GM10248 (cell line): ENCODE measurements at regions not wholly inside any gene's neighbourhood (a gene's known extent, or its start where the extent isn't known, plus 50 kb on each side); places are given as distances from the start of the nearest gene placed in this dataset.

Experiments
- CTCF ChIA-PET: fragments of 300-600 bp; sonication (Branson Sonifier 250); formaldehyde crosslinking; extraction: SDS; loops from one replicate; lab custom pipeline; 2021; ENCODE audit warnings: antibody characterized with exemption; lab: Yijun Ruan, JAX
- POLR2A ChIA-PET: fragments of 350-650 bp; sonication (Branson Sonifier 250); formaldehyde crosslinking; extraction: SDS; loops from one replicate; lab custom pipeline; 2020; ENCODE audit warnings: antibody characterized with exemption; lab: Yijun Ruan, JAX
- DNase-seq: peaks from one replicate; pipeline ENCODE4 v3.0.0; 2012; ENCODE audit errors: extremely low spot score
- CTCF ChIP-seq: IDR thresholded peaks from 2 replicates; pipeline ENCODE4 v1.5.1; 2012; ENCODE audit warnings: mild to moderate bottlenecking, low read depth; ENCODE audit errors: extremely low read depth, missing control alignments, control extremely low read depth

DNA sequence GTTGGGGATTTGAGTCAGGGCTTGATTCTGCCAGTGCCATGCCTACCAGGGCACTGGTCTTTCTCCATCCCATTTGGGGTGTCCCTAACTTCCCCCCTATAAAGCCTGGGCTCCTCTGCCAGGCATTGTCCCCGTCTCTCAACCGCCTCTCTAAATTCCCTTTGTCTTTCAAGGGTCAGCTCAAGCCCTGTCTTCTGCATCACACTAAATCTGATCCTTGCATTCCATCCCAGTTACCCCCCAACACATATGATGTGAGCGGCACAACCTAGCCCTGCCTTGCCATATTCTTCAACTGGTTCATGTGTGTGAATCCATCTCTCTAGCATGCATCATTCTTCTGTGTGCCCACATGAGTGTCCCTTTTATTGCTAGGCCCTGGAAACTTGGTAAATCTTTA, 480.9 kb downstream of the ZNF536 start:
- POLR2A ChIA-PET = interaction anchor here (0.7 kb wide), 1 partner anchor 21 kb away, joined by 5 read pairs; no protein-coding TSS in a partner anchor
- no peak for DNase-seq
- TF ChIP-seq CTCF = no peak
- CTCF ChIA-PET = no interaction called here

DNA sequence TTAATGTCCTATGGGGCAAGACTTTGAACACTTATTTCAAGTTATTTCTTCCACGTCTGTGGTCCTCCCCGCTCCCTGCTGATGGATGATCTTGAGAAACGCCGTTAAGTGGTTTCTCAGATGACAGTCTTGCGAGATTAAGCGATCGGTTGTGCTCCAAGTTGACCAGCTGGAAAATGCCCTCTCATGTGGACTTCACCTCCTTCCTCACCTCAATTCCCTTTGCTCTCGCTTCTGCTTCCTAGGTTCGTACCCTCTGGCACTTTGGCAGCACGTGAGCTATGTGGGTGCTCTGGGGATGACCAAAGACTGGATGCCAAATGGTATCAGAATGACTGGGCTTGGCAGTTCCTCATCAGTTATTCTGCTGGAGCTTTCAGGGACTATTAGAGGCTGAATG, 480.0 kb downstream of the ZNF536 start:
- no peak for TF ChIP-seq CTCF
- DNase-seq = no peak
- POLR2A ChIA-PET = no interaction called here
- CTCF ChIA-PET = no interaction called here

DNA sequence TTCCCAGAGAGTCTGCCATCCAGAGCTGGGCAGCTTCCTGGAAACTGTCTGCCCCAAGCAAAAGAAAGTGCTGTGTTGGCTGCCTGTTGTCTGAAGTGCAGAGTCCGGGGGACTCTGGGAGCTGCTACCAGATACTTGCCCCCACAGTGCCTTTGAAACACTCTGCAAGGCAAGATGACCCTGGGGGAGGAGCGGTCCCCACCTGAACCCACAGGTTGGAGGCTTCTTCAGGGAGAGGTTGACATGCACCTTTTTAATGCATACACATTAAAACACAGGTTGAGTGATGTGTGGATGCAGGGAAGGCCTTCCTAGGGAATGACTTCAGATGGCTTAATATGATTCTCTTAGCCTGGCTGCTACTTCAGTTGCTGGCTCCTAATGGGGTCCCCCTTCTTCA, 479.5 kb downstream of the ZNF536 start:
- no peak for DNase-seq
- CTCF ChIA-PET = no interaction called here
- no peak for TF ChIP-seq CTCF
- POLR2A ChIA-PET = no interaction called here

GRCh38 chr19:30848636-30849425, 476.6 kb downstream of the ZNF536 start:
- DNase-seq = no peak
- TF ChIP-seq CTCF = no peak
- CTCF ChIA-PET = no interaction called here
- POLR2A ChIA-PET = no interaction called here

GRCh38 chr19:30846102-30846501, 473.9 kb downstream of the ZNF536 start:
- TF ChIP-seq CTCF = no peak
- no peak for DNase-seq
- CTCF ChIA-PET = no interaction called here
- POLR2A ChIA-PET = no interaction called here

DNA sequence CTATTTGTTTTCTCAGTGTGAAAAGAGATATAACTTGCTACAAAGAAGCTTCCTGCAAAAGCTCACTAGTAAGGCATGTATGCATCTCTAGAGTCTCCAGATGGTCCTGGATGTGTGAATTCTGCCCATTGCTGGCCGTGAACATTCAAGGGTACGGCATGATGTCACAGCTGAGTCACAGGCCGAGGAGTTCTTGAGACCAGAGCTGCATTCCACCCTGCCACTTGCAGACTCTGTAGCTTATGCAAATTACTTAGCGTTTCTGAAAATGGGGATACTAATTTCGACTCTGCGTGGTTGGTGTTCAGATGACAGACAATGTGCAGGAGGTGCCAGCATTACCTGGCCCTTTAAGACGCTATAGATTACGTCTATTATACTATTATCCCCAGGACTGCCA, 470.7 kb downstream of the ZNF536 start:
- ChIA-PET CTCF (no interaction called here), POLR2A (no interaction called here)
- no peak for DNase-seq
- no peak for TF ChIP-seq CTCF
